GM18520 (cell line): ENCODE measurements at regions not wholly inside any gene's neighbourhood (a gene's known extent, or its start where the extent isn't known, plus 50 kb on each side); places are given as distances from the start of the nearest gene placed in this dataset.

Source experiments
- ATAC-seq: cut with Tn5 transposase; IDR thresholded peaks from one replicate; pipeline ENCODE4 v1.9.1; 2021; ENCODE audit not compliant: unreplicated experiment

DNA sequence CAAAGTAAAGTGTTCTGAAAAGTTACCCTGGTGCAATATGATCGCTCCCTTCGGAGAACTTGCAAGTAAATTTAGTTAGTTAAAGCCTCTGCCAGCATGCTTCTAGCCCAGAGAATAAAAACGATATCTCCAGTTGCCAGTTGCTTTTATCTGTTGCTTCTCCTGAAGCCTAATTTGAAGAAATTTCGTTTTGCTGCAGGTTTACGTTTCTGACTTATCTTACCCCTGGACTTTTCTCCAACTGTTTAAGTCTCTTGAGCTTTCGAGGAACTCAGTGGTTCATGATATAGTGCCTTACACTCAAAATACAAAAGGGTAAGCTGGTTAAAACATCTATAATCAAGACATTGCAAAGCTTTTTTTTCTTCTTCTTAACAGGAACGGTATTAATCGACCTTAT, 131.1 kb downstream of the FAM161A start:
- ATAC-seq, result no peak

DNA sequence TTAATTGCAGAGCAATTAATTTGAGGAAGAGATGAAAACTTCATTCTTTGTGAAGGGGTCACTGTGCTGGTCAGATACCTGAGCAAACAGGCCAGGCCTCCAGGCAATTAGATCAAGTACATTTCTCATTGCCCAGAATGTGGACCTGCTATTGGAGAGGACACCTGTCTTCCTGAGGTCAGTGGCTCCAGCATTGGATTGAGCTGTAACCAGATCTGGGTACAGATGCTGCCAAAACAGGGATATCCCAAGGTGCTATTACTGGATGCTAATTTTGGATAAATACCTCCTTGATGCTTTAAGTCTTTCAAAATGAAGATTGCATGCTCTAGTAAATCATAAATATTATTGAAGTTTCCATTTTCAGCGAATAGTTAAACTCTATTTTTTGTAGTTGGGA, 131.5 kb downstream of the FAM161A start:
- ATAC-seq, result no peak

DNA sequence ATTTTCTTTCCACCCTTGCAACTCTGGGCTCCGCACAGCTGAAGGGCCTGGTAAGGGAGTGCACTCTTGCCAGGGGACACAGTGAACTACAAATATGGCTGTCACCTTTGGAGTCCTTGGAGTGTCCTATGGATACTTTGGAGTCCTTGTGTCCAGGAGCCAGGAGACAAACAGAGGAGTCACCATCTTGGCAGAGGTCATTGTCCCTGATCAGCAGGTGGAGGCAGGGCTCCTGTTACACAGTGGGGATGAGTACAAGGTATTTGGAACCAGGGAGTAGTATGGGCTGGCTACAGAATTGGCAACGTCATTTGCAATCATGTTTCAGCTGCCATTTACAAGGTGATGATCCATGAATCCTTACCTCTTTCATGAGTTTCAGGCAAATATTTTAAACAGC, 132.5 kb downstream of the FAM161A start:
- no peak for ATAC-seq

DNA sequence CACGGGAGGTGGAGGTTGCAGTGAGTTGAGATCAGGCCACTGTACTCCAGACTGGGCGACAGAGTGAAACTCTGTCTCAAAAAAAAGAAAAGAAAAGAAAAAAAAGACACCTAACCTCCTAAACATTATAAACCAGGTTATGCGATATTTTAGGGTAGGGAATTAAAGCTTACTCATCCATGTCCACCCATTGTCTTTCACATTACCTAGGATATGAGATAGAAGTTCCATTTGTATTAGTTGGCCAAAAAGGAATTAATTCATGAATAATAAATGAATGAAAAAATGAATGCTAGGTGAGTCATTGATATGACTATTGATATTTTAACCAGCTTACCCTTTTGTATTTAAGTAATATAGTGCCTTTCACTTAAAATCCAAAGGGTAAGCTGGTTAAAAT, 132.9 kb downstream of the FAM161A start:
- ATAC-seq, result no peak

DNA sequence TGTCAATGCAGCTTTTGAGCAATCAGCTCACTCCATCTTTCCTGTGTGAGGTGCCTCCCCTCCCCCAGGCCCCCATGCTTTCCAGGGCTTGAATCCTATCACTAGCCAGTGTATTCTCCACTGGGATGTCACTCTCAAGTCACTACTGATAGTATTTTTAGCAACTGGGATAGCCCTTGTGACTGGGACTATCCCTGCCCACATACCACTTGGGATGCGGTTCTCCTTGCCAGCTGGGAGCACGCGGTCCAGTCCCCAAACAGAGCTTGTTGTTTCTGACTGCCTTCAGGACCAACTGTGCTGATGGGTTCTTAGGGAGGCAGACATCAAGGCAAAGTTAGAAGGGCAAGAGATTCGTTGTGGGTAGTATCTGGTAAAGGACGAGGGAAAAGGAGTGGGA, 134.9 kb downstream of the FAM161A start:
- ATAC-seq, result no peak

DNA sequence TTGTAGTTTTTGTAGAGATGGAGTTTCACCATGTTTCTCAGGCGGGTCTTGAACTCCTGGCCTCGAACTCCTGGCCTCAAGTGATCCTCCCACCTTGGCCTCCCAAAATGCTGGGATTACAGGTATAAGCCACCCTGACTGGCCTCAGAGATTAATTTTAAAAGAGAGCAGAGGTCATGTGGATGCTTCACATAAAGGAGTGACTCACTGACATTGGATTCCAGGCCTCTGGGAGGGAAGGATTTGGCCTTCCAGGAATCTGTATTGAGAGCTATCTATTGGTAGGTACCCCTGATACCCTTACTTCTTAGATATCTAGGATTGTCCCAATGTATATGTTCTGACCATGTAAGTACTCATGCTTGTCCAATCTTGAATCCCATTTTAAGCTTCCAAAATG, 138.4 kb downstream of the FAM161A start:
- ATAC-seq, result no peak

DNA sequence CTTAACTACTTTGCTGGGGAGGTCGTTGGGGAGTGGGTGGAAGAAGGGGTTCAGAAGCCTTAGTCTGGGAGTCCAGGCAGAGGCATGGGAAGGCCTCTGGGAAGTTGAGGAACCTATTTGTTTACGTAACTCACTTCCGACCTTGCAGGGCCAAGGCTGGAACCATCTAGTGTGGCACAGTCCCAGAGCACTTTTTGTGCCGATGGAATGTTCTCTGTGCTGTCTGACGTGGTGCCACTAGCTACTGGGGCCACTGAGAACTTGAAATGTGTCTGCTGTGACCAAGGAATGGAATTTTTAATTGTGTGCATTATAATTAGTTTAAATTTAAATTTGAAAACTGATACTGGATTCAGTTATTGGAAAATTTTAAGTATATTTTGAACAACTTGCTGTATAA, 139.7 kb downstream of the FAM161A start:
- ATAC-seq, result no peak

DNA sequence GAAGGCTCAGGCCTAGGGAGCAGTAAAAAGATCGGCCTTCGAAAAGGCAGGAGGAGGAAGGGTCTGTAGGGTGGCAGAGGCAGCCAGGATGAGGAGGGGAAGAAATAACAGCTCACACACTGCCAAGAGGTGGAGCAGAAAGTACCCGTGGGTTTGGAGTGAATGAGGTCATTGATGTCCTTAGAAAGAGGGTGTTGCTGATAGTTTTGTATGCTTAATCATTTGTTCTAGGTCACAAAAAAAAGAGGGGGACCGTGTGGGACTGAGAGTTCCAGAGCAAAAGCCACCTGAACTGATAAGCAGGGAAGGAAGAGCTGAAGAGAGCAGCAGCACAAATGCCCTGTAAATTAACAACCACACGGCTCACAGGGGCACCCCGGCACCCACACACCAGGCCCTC, 140.4 kb downstream of the FAM161A start:
- ATAC-seq, result no peak

DNA sequence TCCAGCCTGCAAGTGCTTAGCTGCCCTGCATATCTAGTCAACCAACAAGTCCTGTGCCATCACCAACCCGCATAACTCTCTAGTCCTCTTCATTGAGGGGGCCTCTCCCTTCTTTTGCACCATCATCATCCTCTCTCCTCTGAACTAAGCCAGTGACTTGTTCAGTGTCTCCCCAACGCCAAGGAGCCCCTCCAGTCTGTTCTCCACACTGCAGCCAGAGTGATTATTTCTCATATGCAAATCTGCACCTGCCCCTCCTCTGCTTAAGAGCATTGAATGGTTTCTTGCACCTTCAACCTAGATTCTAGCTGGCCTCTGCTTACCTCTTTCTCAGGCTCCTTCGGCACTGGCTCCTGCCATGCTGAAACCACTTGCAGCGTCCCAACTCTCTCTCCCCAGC, 141.8 kb downstream of the FAM161A start:
- ATAC-seq, result no peak

DNA sequence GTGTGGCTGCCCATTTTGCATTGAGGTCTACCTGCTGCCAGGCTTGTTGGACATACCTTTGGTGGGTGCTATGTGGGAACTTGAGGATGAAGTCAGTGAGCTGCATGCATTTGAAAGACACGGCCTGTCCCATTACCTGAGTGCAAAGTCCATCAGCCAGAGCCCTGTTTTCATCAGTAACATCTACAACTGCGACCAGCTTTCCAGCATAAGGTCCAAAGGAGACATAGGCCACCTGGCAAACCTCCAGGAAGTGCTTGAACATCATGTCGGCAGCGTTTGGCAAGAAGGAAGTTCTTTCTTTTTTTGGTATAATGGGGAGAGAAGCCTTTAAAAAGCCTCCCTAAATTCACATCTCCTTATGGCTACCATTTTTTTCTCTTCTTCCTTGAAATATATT, 143.1 kb downstream of the FAM161A start:
- no peak for ATAC-seq

DNA sequence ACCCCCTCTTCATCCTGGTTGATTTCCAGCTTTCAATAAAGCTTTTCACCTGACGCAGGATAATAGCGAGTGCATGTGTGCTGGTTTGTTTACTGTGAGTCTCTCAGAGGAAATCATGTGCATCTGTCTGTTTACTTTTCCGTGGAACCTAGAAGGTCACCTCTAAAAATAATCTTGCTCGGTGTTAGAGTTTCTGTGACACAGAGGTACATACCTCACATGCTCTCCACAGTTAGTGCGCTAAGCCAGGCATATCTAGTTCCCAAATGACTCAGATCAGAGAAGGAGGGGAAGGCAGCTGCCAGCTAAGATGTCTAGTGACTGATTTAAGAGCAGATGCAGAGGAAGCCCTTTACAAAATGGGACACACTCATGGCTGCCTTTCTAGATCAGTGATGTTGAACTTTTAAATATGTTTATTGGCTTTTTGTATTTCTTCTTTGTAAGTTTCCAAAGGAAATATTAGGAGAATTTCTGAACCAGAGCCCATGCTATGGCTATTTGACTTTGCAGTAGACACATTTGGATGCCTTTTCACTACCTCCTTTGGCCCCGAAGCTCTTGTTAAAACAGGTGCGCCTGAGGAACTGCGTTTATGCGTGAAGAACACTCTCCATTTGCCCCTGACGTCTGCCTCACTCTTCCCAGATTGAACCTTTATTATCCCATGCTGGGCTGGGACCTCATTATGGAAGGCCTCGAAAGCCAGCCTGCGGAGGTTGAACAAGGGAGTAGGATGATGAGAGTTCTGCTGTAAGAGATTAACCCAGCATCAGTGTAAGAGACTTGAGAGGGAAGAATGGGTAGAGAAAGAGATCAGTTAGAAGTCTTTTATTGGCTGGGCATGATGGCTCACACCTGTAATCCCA, 145.6 kb downstream of the FAM161A start:
- ATAC-seq, result peak; percentile 98

DNA sequence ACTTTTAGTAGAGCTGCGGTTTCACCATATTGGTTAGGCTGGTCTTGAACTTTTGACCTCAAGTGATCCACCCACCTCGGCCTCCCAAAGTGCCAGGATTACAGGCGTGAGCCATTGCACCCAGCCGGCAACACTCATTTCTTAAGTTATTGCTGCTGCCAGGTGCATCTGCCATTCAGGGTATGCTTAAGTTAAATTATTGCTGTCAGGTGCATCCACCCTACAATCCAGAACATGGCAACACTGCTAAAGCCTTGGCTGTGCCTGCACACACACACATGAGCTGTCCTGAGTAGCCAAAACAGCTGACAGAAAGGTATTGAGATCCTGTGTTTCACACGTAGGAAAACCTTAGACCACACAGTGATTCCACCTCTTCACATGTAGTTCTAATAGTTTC, 148.2 kb downstream of the FAM161A start:
- ATAC-seq, result no peak

DNA sequence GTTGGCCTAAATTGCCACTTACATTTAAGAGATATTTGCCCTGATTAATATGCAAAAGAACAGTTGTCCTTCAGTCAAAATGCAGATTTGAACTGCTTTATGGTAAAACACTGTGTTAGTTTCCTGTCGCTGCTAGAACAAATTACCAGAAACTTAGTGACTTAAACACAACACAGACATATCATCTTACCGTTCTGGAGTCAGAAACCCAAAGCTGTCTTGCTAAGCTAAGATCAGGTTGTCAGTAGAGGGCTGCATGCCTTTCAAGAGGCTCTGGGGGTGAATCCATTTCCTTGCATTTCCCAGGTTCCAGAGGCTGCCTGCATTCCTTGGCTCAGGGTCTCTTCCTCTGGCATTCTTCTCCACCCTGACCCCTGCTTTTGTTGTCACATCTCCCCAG, 149.5 kb downstream of the FAM161A start:
- ATAC-seq, result no peak

DNA sequence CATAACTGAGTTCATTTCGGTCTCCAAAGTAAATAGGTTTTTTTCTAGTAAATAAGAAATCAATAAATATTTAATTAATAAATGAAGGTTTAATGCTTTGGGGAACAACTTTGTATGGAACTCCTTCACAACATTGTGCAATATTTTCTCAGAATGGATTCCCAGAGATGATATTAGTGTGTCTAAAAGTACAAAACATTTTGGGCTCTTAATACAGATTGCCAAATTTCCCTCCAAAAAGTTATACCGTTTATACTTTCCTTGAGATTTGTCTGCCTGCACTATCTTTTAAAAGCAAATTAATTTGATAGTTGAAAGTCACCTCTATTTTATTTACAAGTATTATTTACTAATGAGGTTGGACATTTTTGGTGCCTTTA, 151.8 kb downstream of the FAM161A start:
- ATAC-seq, result no peak

DNA sequence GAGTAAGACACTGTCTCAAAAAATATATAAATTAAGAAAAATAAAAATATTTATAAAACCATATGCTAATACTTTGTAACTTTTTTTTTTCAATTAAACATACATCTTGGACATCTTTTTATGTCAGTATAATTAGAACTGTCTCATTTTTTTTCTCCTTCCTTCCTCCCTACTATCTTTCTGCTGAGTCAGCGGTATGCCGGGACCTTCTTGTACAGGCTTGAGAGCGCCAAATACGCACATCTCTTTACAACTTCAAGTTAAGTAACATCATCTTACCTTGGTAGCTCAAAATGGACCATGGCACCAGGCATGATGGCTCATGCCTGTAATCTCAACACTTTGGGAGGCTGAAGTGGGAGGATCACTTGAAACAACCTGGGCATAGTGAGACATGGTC, 153.4 kb downstream of the FAM161A start:
- ATAC-seq, result no peak

DNA sequence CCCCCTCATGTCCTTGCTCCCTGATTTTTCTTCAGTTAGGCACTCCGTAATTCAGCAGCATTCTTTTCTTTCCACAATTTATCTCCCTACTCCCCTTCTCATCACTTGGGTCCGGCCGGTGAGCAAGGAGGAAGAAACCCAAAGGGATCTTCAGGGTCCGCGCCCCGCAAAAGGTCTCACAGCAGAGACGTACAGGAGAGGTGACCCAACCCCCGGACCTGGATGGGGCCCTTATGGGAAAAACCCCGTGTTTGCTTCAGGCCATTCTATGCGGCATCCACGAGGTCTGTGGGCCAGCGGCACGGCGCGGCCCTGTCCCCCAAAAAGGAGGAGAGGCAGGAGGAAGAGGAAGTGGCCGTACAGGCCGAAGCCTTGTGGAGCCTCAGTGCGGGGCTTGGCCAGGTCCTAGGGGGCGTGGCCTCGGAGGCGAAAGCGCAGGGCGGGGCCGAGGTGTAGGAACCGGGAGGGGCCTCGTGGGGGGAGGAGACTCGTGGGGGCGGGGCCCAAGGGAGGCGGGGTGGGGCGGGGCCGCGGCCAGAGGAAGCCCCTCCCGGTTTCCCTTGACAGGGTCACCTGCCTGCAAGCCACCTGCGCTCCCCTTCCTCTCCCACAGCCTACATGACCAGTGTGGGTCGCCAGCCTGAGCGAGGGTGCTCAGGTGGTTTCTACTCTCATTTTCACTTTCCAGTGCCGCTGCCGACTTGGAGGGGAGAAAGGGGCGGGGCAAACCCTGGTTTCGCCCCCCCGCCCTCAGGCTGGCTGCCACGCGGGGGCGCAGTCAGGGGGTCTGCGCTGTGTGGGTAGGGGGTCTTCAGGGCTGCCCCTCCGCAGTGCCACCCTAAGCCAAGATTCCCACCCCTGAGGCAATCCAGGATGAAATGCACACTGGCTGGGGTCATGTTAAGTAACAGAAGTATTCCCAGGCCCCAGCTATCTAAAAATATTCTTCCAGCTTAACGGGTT, 156.4 kb upstream of the XPO1 start:
- peak; percentile 86 for ATAC-seq

DNA sequence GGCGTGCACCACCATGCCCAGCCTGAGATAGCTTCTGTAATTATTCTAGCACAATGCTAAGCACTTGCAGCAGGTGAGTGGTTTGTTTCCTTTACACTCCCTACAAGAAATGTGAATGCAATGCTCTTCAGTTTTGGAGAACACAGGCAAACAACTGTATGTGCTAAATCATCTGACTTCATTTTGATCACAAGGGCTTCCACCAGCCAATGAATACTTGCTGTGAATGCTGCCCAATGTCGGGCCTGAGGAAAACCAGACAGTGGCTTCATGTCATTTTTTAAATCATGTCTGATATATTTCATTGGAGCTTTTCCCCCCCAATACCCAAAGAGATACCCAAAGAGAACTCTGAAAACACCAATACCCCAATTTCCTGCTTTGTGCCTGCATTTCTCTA, 155.6 kb upstream of the XPO1 start:
- ATAC-seq, result no peak

DNA sequence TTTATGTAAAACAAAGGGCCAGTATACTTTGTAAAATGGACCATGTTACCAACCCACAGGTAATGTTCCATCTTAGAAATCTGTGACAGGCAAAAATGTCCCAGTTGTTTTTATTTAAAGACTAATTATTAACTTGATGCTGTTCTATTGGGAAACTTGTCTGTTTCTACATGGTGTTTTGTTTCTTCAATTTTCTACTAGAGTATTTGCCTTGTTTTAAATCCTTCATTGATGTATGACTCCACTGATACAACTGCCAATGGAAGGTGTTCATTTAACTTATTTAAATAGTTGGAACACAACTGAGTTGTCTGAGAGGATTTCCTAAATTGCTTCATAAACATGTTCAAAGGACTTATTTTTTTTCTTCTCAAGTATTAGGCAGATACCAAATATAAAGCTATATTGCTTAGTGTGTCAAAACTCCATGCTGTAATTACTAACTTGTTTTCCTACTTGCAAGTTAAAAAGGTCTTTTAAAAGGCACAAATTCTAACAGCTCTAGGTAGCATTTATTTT, 152.0 kb upstream of the XPO1 start:
- ATAC-seq, result no peak

DNA sequence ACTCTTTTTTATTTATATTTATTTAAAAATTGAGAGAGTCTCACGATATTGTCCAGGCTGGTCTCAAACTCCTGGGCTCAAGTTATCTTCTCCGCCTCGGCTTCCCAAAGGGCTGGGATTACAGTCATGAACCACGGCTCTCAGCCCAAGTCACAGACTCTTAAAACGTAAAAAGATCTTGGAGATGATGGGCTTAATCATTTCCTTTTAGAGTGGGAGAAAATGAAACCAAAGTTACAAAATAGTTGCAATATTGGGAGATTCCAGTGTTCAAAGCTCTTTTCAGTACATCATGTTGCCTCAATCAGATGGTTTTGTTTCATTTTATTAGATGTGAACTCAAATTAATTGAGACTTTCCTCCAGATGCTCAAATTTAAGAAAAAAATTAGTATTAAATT, 151.4 kb upstream of the XPO1 start:
- no peak for ATAC-seq

DNA sequence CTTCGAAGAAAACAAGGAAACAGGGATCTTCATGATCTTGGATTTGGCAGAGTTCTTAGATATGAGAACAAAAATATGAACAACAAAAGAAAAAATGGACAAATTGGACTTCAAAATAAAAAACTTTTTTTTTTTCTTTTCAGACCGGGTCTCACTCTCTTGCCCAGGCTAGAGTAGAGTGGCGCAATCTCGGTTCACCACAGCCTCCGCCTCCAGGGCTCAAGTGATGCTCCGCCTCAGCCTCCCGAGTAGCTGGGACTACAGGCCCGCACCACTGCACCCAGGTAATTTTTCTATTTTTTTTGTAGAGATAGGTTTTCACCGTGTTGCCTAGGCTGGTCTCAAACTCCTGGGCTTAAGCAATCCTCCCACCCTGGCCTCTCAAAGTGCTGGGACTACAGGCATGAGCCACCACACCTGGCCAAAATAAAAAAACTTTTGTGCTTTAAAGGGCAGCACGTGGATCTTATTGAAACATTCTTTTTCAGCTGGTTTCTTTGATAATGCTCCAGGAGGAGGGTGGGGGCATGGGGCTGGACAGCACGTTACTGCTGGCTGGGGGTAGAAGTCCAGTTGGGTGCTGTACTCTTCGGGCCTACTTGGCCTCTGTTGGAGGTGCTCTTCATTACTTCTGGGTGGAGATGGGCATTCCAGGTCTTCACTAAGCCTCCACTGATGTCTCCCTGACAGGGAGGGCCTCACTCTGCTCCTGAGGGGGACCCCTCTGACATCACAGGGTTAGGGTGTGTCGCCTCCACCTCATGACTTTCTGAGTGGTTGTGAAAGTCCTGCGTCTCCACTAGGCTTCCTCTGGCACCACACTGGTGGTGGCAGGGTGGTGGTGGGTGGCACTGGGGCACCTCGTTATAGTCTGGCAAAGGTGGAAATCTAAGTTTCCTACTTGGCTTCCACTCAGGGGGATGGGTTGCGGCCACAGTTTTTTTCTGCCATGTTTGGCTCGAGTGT, 150.5 kb upstream of the XPO1 start:
- no peak for ATAC-seq

DNA sequence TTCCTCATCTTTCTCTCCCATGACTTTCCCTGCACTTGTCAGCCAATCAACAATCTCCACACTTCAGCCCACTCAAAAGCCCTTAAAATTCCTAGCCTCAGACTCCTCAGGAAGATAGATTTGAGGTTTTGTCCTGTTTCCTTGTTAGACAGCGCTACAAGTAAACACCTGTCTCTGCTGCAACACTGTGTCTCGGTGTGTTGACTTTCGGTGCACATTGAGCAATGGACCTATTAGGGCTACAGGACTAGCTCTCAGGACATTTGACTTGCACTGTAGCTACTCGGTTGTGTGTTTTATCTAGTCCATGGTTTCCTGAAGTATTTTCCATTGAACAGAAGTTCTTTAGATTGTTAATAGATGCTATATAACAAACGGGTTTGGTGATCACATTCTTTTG, 140.9 kb upstream of the XPO1 start:
- ATAC-seq, result no peak
